ENCODE measurements at regions not wholly inside any gene's neighbourhood (a gene's known extent, or its start where the extent isn't known, plus 50 kb on each side); places are given as distances from the start of the nearest gene placed in this dataset.

GRCh38 chr2:67666386-67667053 lies 269.4 kb downstream of the ETAA1 start:
- Histone ChIP-seq H3K4me3 (no peak overlapping the region), H3K27ac (peak overlapping the region; percentile 46 to 76 (median 72)), H3K36me3 (no peaks in the 10 kb centered on the region), H3K4me1 (peaks cover 34 to 52% of the 10 kb centered on the region in 2 donors), H3K9me3 (no peaks in the 10 kb centered on the region), H3K27me3 (no peaks in the 10 kb centered on the region)
- no peak for TF ChIP-seq CTCF (IDR thresholded peaks at IDR 0.05 in 4 of 5, conservative IDR thresholded peaks at IDR 0.05 in 1 of 5)
- TF ChIP-seq POLR2A (IDR thresholded peaks at IDR 0.05), result no peak
- in situ Hi-C loops (cut with MboI; ENCODE audit: low sequenced_read_pairs in 4 of 4), result no loop called here
- intact Hi-C loops (cut with DNase I; ENCODE audit: low total_unique reads), result no loop called here
- DNase-seq, result peak; percentile 17 to 48
- peak; percentile 72 to 74 for ATAC-seq

DNA sequence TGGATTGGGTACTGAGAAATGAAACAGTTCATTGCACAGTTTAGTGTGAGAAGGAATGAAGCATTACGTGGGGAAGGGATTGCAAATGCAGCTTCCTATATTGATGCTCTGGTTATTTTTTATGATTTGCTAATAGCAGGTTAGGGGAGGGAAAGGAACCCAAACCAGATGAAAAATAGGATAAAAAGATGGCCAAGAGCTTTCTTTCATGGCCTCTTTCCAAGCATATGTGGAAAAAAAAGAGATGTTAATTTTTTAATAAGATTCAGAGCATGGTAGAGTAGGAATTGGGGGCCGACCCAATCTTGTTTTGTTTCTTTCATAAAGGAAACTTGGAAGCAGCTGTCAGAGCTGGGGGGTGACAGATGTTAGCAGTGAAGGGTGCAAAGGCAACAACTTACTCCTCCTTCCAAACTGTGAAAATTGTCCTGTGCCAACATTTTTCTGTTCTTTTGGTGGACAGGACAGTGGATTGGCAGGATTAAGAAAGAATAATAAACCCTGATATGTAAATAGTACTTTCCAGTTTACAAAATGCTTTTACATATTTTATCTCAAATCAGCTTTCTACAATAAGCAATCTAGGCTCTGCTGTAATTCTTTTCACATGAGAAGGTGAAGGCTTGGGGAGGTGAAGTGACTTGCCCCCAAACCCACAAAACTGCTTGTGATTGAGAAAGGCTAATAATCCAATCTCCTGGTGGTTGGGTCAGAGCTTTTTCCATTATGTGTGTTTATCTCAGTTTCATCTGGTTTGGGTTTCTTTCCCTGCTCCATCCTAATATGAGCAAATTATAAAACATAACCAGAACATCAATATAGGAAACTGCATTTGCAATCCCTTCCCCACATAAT lies 270.1 kb downstream of the ETAA1 start:
- Histone ChIP-seq H3K9me3 (no peaks in the 10 kb centered on the region), H3K4me3 (no peak overlapping the region), H3K27ac (peak overlapping the region; percentile 46 to 76 (median 72)), H3K4me1 (peaks cover 34 to 54% of the 10 kb centered on the region in 2 donors), H3K27me3 (no peaks in the 10 kb centered on the region), H3K36me3 (no peaks in the 10 kb centered on the region)
- intact Hi-C loops (cut with DNase I; ENCODE audit: low total_unique reads) (no loop called here), in situ Hi-C loops (cut with MboI; ENCODE audit: low sequenced_read_pairs in 4 of 4) (no loop called here)
- ATAC-seq, result no peak
- DNase-seq, result no peak
- TF ChIP-seq POLR2A (IDR thresholded peaks at IDR 0.05) (no peak), CTCF (IDR thresholded peaks at IDR 0.05 in 4 of 5, conservative IDR thresholded peaks at IDR 0.05 in 1 of 5) (no peak)

DNA sequence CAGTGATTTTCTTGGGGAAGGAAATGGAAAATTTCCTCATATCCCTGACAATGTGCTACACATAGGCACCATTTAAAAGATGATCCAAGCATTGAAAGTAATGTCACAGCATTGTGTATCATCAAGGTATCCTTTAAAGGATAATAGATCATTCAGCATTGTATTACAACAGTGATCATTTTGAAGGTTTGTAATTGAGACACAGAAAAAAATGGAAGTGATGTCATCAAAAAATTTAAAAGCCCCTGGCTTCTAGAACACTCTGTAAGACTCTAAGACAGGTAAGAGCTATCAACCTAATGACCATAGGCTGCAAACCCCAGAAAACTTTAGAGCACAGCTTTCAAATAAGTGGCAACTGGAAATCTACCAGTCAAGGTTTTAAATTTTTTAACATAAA lies 271.4 kb downstream of the ETAA1 start:
- DNase-seq (no peak), ATAC-seq (no peak)
- intact Hi-C loops (cut with DNase I; ENCODE audit: low total_unique reads) (no loop called here), in situ Hi-C loops (cut with MboI; ENCODE audit: low sequenced_read_pairs in 4 of 4) (no loop called here)
- Histone ChIP-seq H3K36me3 (no peaks in the 10 kb centered on the region), H3K4me3 (no peak overlapping the region), H3K9me3 (no peaks in the 10 kb centered on the region), H3K27ac (peak overlapping the region in 1 of 4 donors; percentile 63), H3K4me1 (peaks cover 34 to 54% of the 10 kb centered on the region in 2 donors), H3K27me3 (no peaks in the 10 kb centered on the region)
- no peak for TF ChIP-seq CTCF (IDR thresholded peaks at IDR 0.05 in 4 of 5, conservative IDR thresholded peaks at IDR 0.05 in 1 of 5)
- no peak for TF ChIP-seq POLR2A (IDR thresholded peaks at IDR 0.05)

- H3K36me3 ChIP-seq, result no peaks in the 10 kb centered on the region
- H3K9me3 ChIP-seq, result no peaks in the 10 kb centered on the region
- H3K27ac ChIP-seq, result peak overlapping the region in 1 of 4 donors; percentile 61
- DNase-seq (no peak), ATAC-seq (no peak)
- no peak overlapping the region for H3K4me3 ChIP-seq
- intact Hi-C loops (cut with DNase I; ENCODE audit: low total_unique reads), result no loop called here
- no peaks in the 10 kb centered on the region for H3K27me3 ChIP-seq
- TF ChIP-seq CTCF (IDR thresholded peaks at IDR 0.05 in 4 of 5, conservative IDR thresholded peaks at IDR 0.05 in 1 of 5), result no peak
- in situ Hi-C loops (cut with MboI; ENCODE audit: low sequenced_read_pairs in 4 of 4), result no loop called here
- H3K4me1 ChIP-seq, result peaks cover 34 to 58% of the 10 kb centered on the region in 2 donors
Measured at GRCh38 chr2:67669168-67669567, 272.0 kb downstream of the ETAA1 start.

Data from gastrocnemius medialis (tissue), 4 donors.